GM20000 (cell line): ENCODE measurements at regions not wholly inside any gene's neighbourhood (a gene's known extent, or its start where the extent isn't known, plus 50 kb on each side); places are given as distances from the start of the nearest gene placed in this dataset.

Source experiments
- DNase-seq: peaks from one replicate; pipeline ENCODE4 v3.0.0; 2012; ENCODE audit warnings: low spot score
- TF ChIP-seq, protein P1 (sequence below): IDR thresholded peaks from 2 replicates; pipeline ENCODE4 v1.5.1; 2012; ENCODE audit warnings: mild to moderate bottlenecking, control low read depth; ENCODE audit errors: extremely low read depth, missing control alignments

DNA sequence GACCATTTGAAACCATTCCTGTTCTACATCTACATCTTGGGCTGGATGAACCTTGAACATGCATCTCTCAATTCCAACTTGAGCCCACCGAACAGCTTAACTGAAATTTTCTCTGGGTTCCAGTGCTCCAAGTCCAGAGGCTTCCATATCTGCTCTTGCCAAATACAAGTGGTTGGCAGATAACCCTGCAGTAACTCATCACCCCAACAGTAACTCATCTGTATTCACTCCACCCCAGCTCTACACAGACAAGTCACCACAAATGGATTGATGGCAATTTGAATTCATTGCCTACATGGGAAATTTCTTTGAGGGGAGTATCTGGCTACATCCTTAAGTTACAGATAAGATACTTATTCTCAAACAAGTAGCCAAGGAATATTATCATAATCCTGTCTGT lies 502.4 kb upstream of the TNP1 start:
- TF ChIP-seq, protein P1, sequence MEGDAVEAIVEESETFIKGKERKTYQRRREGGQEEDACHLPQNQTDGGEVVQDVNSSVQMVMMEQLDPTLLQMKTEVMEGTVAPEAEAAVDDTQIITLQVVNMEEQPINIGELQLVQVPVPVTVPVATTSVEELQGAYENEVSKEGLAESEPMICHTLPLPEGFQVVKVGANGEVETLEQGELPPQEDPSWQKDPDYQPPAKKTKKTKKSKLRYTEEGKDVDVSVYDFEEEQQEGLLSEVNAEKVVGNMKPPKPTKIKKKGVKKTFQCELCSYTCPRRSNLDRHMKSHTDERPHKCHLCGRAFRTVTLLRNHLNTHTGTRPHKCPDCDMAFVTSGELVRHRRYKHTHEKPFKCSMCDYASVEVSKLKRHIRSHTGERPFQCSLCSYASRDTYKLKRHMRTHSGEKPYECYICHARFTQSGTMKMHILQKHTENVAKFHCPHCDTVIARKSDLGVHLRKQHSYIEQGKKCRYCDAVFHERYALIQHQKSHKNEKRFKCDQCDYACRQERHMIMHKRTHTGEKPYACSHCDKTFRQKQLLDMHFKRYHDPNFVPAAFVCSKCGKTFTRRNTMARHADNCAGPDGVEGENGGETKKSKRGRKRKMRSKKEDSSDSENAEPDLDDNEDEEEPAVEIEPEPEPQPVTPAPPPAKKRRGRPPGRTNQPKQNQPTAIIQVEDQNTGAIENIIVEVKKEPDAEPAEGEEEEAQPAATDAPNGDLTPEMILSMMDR, result no peak
- no peak for DNase-seq

DNA sequence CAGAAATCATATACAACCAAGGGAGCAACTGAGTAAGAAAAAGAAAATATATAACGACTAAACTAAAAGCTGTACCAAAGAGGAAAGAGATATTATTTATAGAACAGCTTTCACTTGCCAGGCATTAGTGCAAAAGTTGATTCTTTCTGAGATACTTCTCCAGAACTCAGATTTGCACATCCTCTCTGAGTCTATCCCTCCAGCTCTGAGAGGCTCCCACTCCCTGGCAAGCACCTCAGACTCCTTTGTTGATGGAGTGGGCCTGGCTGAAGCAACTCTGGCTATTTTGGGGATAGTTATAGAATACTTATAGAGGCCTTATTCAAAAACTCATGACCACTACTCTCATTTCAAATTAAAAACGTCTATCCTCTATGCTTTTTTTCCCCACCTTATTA lies 501.6 kb upstream of the TNP1 start:
- TF ChIP-seq, protein P1, result no peak

DNA sequence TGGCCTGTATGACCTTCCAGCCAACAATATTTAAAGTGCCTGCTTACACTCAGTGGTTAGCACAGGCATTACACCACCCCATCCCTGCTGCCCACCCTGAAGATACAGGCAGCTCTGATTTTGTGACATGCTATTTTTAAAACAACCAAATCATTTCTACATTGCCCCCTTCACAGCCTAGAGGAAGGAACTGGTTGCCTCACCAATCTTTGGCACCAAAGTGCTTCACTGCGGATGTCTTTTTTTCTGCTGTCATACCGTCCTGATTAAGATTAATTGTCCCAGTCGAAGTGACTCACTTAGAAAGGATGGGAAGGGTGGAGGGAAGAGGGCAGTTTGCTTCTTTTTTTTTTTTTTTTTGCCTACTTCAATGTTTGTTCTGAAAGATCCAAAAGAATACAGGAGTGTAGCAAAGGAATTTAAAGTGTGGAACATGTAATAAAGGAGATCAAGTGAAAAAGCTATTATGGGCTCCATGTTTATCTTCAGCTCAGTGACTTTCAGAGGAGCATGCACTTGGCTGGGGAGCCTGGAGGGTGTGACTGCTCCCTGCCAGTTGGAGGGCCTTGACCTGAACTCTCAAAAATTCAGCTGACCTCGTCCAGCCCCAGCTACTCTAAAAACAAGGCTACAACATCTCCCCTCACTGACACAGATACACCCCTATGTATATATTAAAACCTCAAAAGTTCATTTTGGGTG lies 501.1 kb upstream of the TNP1 start:
- TF ChIP-seq, protein P1, result no peak
- no peak for DNase-seq

More for the DNA sequence above, 501.6 kb upstream of the TNP1 start:
- DNase-seq, result no peak

DNA sequence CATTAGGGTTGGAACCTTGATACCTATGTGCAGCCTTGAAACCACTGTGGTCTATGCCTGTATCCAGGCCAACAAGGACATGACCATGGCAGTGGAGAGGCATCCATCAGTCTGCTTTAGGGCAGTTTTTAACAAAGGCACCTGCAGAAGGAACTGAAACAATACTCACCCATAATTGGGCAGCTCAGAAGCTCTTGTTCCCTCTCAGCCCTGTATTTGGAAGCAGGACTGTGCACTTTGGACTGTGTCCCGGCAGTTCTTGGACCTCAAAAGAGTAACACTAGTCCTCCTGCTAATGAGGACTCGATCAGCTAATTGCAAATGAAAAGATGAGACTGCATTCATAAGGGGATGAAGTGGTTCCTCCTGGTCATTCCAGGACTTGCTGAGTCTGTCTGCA lies 500.2 kb upstream of the TNP1 start:
- DNase-seq, result no peak
- TF ChIP-seq, protein P1, result no peak

DNA sequence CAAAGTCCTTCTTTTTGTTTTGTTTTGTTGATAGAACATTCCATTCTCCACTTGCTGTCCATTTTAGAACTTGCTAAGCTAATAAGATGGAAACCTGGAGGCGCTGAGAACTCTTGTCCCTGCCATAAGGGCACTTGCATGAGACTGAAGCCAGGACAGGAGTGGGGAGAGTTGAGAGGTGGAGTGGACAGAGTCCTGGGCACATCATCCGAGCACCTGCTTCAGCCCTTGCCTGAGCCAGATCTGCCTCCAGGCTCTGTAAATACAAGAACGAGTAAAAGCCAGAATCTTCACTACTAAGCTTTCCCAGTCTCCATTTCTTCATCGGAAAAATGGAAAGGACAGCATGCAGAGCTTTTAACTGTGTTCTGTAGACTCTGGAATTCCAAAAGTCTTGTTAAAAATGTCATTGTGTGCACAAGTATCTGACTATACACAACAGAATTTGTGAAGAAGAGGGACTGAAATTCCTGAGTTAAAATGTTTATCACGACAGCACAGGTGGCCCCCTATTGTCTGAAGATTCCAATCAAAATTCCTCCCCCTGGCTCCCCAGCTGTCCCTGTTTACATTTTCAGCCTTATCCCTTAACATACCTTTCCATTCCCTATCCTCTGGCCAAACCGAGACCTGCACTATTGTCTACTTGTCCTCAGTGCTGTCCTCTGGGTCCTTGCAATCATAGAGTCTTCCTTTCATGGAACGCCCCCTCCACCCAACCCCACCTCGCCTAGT lies 498.2 kb upstream of the TNP1 start:
- TF ChIP-seq, protein P1, result no peak
- no peak for DNase-seq

DNA sequence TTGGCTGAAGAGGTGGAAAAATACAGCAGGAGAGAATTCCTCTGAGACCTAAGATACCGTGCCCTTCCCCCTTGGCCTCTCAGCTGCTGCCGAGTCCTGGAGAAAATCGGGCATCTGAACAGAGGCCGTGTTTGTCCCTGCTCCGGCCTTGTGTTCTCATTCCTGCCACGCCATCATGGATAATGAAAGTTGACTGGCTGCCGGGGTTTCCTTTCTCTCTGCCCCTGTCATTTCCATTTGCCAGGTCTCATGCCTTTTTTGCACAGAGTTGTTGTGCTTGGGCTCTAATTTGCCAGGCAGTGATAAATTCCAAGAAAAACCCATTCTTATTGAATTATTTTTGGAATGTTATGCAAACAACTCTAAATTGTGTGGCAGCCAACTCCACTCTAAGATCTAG lies 496.9 kb upstream of the TNP1 start:
- no peak for DNase-seq
- TF ChIP-seq, protein P1, result no peak

DNA sequence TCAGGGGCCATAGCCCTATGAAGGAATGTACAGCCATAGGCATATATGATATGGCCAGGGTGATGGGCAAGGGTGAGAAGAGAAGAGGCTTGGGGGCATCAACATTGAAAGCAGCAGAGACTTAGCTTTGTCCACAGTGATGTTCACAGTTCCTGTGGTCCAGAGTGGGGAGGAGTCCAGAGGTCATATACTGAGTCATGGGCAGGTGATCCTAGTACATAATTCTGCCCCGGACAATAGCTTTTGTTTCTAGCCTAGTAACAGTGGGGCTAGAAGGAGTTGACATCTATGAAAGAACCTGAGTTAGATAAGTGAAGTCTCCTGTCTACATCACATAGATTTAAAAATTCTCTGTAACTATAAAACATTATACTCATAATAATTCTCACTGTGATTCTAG lies 496.3 kb upstream of the TNP1 start:
- TF ChIP-seq, protein P1, result no peak

More for the DNA sequence above, 496.3 kb upstream of the TNP1 start:
- no peak for DNase-seq
